ENCODE measurements at regions not wholly inside any gene's neighbourhood (a gene's known extent, or its start where the extent isn't known, plus 50 kb on each side); places are given as distances from the start of the nearest gene placed in this dataset.
"Not testable (repeated sequence)": the region's sequence is repeated elsewhere in the genome, so short reads cannot be mapped to it uniquely, and the experiment has no call there.

GRCh38 chr20:52303281-52303950, 111.8 kb upstream of the ZFP64 start:
- no peak overlapping the region for H3K4me3 ChIP-seq (ENCODE audit: insufficient read depth, low read depth, low read length, poor library complexity, severe bottlenecking)
- H3K27ac ChIP-seq (ENCODE audit: insufficient read depth, low read length, poor library complexity, severe bottlenecking), result no peak overlapping the region
- DNase-seq, result no peak
- H3K27me3 ChIP-seq (replicated peaks; ENCODE audit: control insufficient read depth, insufficient read depth, low read length, poor library complexity, severe bottlenecking), result no peaks in the 10 kb centered on the region
- H3K9me3 ChIP-seq (ENCODE audit: control insufficient read depth, low read length), result no peaks in the 10 kb centered on the region
- no peaks in the 10 kb centered on the region for H3K36me3 ChIP-seq (ENCODE audit: control insufficient read depth, insufficient read depth, low read length)
- no peaks in the 10 kb centered on the region for H3K4me1 ChIP-seq (ENCODE audit: control insufficient read depth, insufficient read depth, low read length, poor library complexity, severe bottlenecking)

- no peak overlapping the region for H3K4me3 ChIP-seq (ENCODE audit: insufficient read depth, low read depth, low read length, poor library complexity, severe bottlenecking)
- no peaks in the 10 kb centered on the region for H3K9me3 ChIP-seq (ENCODE audit: control insufficient read depth, low read length)
- H3K27me3 ChIP-seq (replicated peaks; ENCODE audit: control insufficient read depth, insufficient read depth, low read length, poor library complexity, severe bottlenecking), result no peaks in the 10 kb centered on the region
- H3K27ac ChIP-seq (ENCODE audit: insufficient read depth, low read length, poor library complexity, severe bottlenecking), result no peak overlapping the region
- no peaks in the 10 kb centered on the region for H3K4me1 ChIP-seq (ENCODE audit: control insufficient read depth, insufficient read depth, low read length, poor library complexity, severe bottlenecking)
- DNase-seq, result no peak
- H3K36me3 ChIP-seq (ENCODE audit: control insufficient read depth, insufficient read depth, low read length), result no peaks in the 10 kb centered on the region
These were observed 111.2 kb upstream of the ZFP64 start for GRCh38 chr20:52302736-52303135.

- DNase-seq; H3K4me3 ChIP-seq (ENCODE audit: insufficient read depth, low read depth, low read length, poor library complexity, severe bottlenecking); H3K9me3 ChIP-seq (ENCODE audit: control insufficient read depth, low read length); H3K27me3 ChIP-seq (replicated peaks; ENCODE audit: control insufficient read depth, insufficient read depth, low read length, poor library complexity, severe bottlenecking); H3K27ac ChIP-seq (ENCODE audit: insufficient read depth, low read length, poor library complexity, severe bottlenecking); H3K36me3 ChIP-seq (ENCODE audit: control insufficient read depth, insufficient read depth, low read length); H3K4me1 ChIP-seq (ENCODE audit: control insufficient read depth, insufficient read depth, low read length, poor library complexity, severe bottlenecking): not testable (repeated sequence)
These were observed 110.5 kb upstream of the ZFP64 start for GRCh38 chr20:52302051-52302450.

- Histone ChIP-seq H3K9me3 (ENCODE audit: control insufficient read depth, low read length) (no peaks in the 10 kb centered on the region), H3K4me1 (ENCODE audit: control insufficient read depth, insufficient read depth, low read length, poor library complexity, severe bottlenecking) (no peaks in the 10 kb centered on the region), H3K4me3 (ENCODE audit: insufficient read depth, low read depth, low read length, poor library complexity, severe bottlenecking) (no peak overlapping the region), H3K36me3 (ENCODE audit: control insufficient read depth, insufficient read depth, low read length) (no peaks in the 10 kb centered on the region), H3K27me3 (replicated peaks; ENCODE audit: control insufficient read depth, insufficient read depth, low read length, poor library complexity, severe bottlenecking) (no peaks in the 10 kb centered on the region), H3K27ac (ENCODE audit: insufficient read depth, low read length, poor library complexity, severe bottlenecking) (no peak overlapping the region)
- no peak for DNase-seq
These were observed 104.0 kb upstream of the ZFP64 start for GRCh38 chr20:52295556-52295955.

- Histone ChIP-seq H3K9me3 (ENCODE audit: control insufficient read depth, low read length) (no peaks in the 10 kb centered on the region), H3K36me3 (ENCODE audit: control insufficient read depth, insufficient read depth, low read length) (no peaks in the 10 kb centered on the region), H3K4me3 (ENCODE audit: insufficient read depth, low read depth, low read length, poor library complexity, severe bottlenecking) (no peak overlapping the region), H3K4me1 (ENCODE audit: control insufficient read depth, insufficient read depth, low read length, poor library complexity, severe bottlenecking) (no peaks in the 10 kb centered on the region), H3K27me3 (replicated peaks; ENCODE audit: control insufficient read depth, insufficient read depth, low read length, poor library complexity, severe bottlenecking) (no peaks in the 10 kb centered on the region), H3K27ac (ENCODE audit: insufficient read depth, low read length, poor library complexity, severe bottlenecking) (no peak overlapping the region)
- no peak for DNase-seq
These were observed 102.6 kb upstream of the ZFP64 start for GRCh38 chr20:52294106-52294628.

GRCh38 chr20:52291109-52291508, 99.5 kb upstream of the ZFP64 start:
- Histone ChIP-seq H3K4me3 (ENCODE audit: insufficient read depth, low read depth, low read length, poor library complexity, severe bottlenecking) (no peak overlapping the region), H3K27me3 (replicated peaks; ENCODE audit: control insufficient read depth, insufficient read depth, low read length, poor library complexity, severe bottlenecking) (no peaks in the 10 kb centered on the region), H3K27ac (ENCODE audit: insufficient read depth, low read length, poor library complexity, severe bottlenecking) (no peak overlapping the region), H3K36me3 (ENCODE audit: control insufficient read depth, insufficient read depth, low read length) (no peaks in the 10 kb centered on the region), H3K9me3 (ENCODE audit: control insufficient read depth, low read length) (no peaks in the 10 kb centered on the region), H3K4me1 (ENCODE audit: control insufficient read depth, insufficient read depth, low read length, poor library complexity, severe bottlenecking) (no peaks in the 10 kb centered on the region)
- DNase-seq, result no peak

- no peak for DNase-seq
- Histone ChIP-seq H3K9me3 (ENCODE audit: control insufficient read depth, low read length) (no peaks in the 10 kb centered on the region), H3K27me3 (replicated peaks; ENCODE audit: control insufficient read depth, insufficient read depth, low read length, poor library complexity, severe bottlenecking) (no peaks in the 10 kb centered on the region), H3K27ac (ENCODE audit: insufficient read depth, low read length, poor library complexity, severe bottlenecking) (no peak overlapping the region), H3K4me3 (ENCODE audit: insufficient read depth, low read depth, low read length, poor library complexity, severe bottlenecking) (no peak overlapping the region), H3K36me3 (ENCODE audit: control insufficient read depth, insufficient read depth, low read length) (no peaks in the 10 kb centered on the region), H3K4me1 (ENCODE audit: control insufficient read depth, insufficient read depth, low read length, poor library complexity, severe bottlenecking) (no peaks in the 10 kb centered on the region)
These were observed 99.0 kb upstream of the ZFP64 start for GRCh38 chr20:52290569-52290968.

GRCh38 chr20:52289956-52290565, 98.5 kb upstream of the ZFP64 start:
- no peak overlapping the region for H3K4me3 ChIP-seq (ENCODE audit: insufficient read depth, low read depth, low read length, poor library complexity, severe bottlenecking)
- DNase-seq, result no peak
- H3K27me3 ChIP-seq (replicated peaks; ENCODE audit: control insufficient read depth, insufficient read depth, low read length, poor library complexity, severe bottlenecking), result no peaks in the 10 kb centered on the region
- H3K27ac ChIP-seq (ENCODE audit: insufficient read depth, low read length, poor library complexity, severe bottlenecking), result no peak overlapping the region
- H3K4me1 ChIP-seq (ENCODE audit: control insufficient read depth, insufficient read depth, low read length, poor library complexity, severe bottlenecking), result no peaks in the 10 kb centered on the region
- no peaks in the 10 kb centered on the region for H3K36me3 ChIP-seq (ENCODE audit: control insufficient read depth, insufficient read depth, low read length)
- H3K9me3 ChIP-seq (ENCODE audit: control insufficient read depth, low read length), result no peaks in the 10 kb centered on the region

GRCh38 chr20:52280407-52280806, 88.8 kb upstream of the ZFP64 start:
- no peak overlapping the region for H3K27ac ChIP-seq (ENCODE audit: insufficient read depth, low read length, poor library complexity, severe bottlenecking)
- H3K36me3 ChIP-seq (ENCODE audit: control insufficient read depth, insufficient read depth, low read length), result no peaks in the 10 kb centered on the region
- H3K4me1 ChIP-seq (ENCODE audit: control insufficient read depth, insufficient read depth, low read length, poor library complexity, severe bottlenecking), result no peaks in the 10 kb centered on the region
- H3K27me3 ChIP-seq (replicated peaks; ENCODE audit: control insufficient read depth, insufficient read depth, low read length, poor library complexity, severe bottlenecking), result peaks cover 2% of the 10 kb centered on the region
- H3K9me3 ChIP-seq (ENCODE audit: control insufficient read depth, low read length), result no peaks in the 10 kb centered on the region
- no peak for DNase-seq
- no peak overlapping the region for H3K4me3 ChIP-seq (ENCODE audit: insufficient read depth, low read depth, low read length, poor library complexity, severe bottlenecking)

- no peaks in the 10 kb centered on the region for H3K9me3 ChIP-seq (ENCODE audit: control insufficient read depth, low read length)
- no peaks in the 10 kb centered on the region for H3K36me3 ChIP-seq (ENCODE audit: control insufficient read depth, insufficient read depth, low read length)
- no peak overlapping the region for H3K27ac ChIP-seq (ENCODE audit: insufficient read depth, low read length, poor library complexity, severe bottlenecking)
- no peaks in the 10 kb centered on the region for H3K4me1 ChIP-seq (ENCODE audit: control insufficient read depth, insufficient read depth, low read length, poor library complexity, severe bottlenecking)
- no peak for DNase-seq
- no peak overlapping the region for H3K4me3 ChIP-seq (ENCODE audit: insufficient read depth, low read depth, low read length, poor library complexity, severe bottlenecking)
- peaks cover 2% of the 10 kb centered on the region for H3K27me3 ChIP-seq (replicated peaks; ENCODE audit: control insufficient read depth, insufficient read depth, low read length, poor library complexity, severe bottlenecking)
These were observed 88.1 kb upstream of the ZFP64 start for GRCh38 chr20:52279706-52280105.
